ENCODE measurements at regions not wholly inside any gene's neighbourhood (a gene's known extent, or its start where the extent isn't known, plus 50 kb on each side); places are given as distances from the start of the nearest gene placed in this dataset.

DNA sequence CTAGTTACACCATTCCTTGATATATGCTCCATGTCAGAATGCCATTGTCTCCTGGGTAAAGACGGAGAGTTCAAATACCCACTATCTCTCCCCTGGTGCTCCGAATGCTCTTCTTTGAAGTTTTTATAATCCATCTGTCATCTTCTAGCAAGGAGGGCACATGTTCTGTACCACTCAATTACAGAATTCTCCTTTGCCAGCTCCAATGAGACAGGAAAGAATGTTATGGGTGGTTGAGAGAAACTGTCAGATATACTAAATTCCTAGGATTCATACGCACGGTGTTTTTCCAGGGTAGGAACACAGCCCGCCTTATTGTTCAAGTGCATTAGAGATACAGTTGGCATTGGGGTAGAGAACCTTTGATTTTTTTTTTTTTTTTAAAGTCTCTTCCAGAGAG lies 118.0 kb upstream of the ZNF536 start:
- H3K27me3 ChIP-seq (replicated peaks in 1 of 2; ENCODE audit: control insufficient read depth in 2 of 2, insufficient read depth in 2 of 2, low read length in 1 of 2), result no peaks in the 10 kb centered on the region; a peak in 2 of 4 replicates
- no peaks in the 10 kb centered on the region for H3K36me3 ChIP-seq (ENCODE audit: control insufficient read depth in 2 of 2, insufficient read depth in 2 of 2, low read length in 1 of 2)
- H3K27ac ChIP-seq (ENCODE audit: control insufficient read depth, insufficient read depth), result no peak overlapping the region
- no TSS peak for BruUV-seq (replicated peaks)
- WGBS (ENCODE audit: insufficient coverage, insufficient replicate concordance, low lambda C conversion rate, missing lambda C conversion rate), result 47% methylated on average over 5 of the region's 5 CpGs
- no peaks in the 10 kb centered on the region for H4K20me1 ChIP-seq (ENCODE audit: control insufficient read depth, insufficient read depth)
- SMC1A ChIA-PET (ENCODE audit: uncharacterized antibody, unreplicated experiment), result no interaction called here
- TF ChIP-seq, protein P1, sequence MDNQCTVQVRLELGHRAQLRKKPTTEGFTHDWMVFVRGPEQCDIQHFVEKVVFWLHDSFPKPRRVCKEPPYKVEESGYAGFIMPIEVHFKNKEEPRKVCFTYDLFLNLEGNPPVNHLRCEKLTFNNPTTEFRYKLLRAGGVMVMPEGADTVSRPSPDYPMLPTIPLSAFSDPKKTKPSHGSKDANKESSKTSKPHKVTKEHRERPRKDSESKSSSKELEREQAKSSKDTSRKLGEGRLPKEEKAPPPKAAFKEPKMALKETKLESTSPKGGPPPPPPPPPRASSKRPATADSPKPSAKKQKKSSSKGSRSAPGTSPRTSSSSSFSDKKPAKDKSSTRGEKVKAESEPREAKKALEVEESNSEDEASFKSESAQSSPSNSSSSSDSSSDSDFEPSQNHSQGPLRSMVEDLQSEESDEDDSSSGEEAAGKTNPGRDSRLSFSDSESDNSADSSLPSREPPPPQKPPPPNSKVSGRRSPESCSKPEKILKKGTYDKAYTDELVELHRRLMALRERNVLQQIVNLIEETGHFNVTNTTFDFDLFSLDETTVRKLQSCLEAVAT (IDR thresholded peaks at IDR 0.05), result no peak
- TF ChIP-seq, protein P2, sequence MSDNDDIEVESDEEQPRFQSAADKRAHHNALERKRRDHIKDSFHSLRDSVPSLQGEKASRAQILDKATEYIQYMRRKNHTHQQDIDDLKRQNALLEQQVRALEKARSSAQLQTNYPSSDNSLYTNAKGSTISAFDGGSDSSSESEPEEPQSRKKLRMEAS (IDR thresholded peaks at IDR 0.05; ENCODE audit: low read depth, low read length), result no peak
- TF ChIP-seq ZNF274 (IDR thresholded peaks at IDR 0.05; ENCODE audit: insufficient read depth, insufficient read length), result no peak
- TF ChIP-seq, protein P3, sequence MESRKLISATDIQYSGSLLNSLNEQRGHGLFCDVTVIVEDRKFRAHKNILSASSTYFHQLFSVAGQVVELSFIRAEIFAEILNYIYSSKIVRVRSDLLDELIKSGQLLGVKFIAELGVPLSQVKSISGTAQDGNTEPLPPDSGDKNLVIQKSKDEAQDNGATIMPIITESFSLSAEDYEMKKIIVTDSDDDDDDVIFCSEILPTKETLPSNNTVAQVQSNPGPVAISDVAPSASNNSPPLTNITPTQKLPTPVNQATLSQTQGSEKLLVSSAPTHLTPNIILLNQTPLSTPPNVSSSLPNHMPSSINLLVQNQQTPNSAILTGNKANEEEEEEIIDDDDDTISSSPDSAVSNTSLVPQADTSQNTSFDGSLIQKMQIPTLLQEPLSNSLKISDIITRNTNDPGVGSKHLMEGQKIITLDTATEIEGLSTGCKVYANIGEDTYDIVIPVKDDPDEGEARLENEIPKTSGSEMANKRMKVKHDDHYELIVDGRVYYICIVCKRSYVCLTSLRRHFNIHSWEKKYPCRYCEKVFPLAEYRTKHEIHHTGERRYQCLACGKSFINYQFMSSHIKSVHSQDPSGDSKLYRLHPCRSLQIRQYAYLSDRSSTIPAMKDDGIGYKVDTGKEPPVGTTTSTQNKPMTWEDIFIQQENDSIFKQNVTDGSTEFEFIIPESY (IDR thresholded peaks at IDR 0.05), result no peak
- TF ChIP-seq CBFB (IDR thresholded peaks at IDR 0.05; ENCODE audit: low read depth), result no peak
- no peak for TF ChIP-seq STAT1 (conservative IDR thresholded peaks at IDR 0.05)
- no peak for TF ChIP-seq ZNF207 (IDR thresholded peaks at IDR 0.05; ENCODE audit: borderline replicate concordance)
- no peak for TF ChIP-seq SRF (IDR thresholded peaks at IDR 0.05; ENCODE audit: low read depth in 2 of 2, low read length in 2 of 2)
- no peak for TF ChIP-seq POLR2A (IDR thresholded peaks at IDR 0.05; ENCODE audit: low read depth, low read length)
- no peak for TF ChIP-seq HDGF (IDR thresholded peaks at IDR 0.05)
- TF ChIP-seq, protein P4, sequence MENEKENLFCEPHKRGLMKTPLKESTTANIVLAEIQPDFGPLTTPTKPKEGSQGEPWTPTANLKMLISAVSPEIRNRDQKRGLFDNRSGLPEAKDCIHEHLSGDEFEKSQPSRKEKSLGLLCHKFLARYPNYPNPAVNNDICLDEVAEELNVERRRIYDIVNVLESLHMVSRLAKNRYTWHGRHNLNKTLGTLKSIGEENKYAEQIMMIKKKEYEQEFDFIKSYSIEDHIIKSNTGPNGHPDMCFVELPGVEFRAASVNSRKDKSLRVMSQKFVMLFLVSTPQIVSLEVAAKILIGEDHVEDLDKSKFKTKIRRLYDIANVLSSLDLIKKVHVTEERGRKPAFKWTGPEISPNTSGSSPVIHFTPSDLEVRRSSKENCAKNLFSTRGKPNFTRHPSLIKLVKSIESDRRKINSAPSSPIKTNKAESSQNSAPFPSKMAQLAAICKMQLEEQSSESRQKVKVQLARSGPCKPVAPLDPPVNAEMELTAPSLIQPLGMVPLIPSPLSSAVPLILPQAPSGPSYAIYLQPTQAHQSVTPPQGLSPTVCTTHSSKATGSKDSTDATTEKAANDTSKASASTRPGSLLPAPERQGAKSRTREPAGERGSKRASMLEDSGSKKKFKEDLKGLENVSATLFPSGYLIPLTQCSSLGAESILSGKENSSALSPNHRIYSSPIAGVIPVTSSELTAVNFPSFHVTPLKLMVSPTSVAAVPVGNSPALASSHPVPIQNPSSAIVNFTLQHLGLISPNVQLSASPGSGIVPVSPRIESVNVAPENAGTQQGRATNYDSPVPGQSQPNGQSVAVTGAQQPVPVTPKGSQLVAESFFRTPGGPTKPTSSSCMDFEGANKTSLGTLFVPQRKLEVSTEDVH (IDR thresholded peaks at IDR 0.05; ENCODE audit: low read depth, partially characterized antibody), result no peak
- TF ChIP-seq CREB1 (IDR thresholded peaks at IDR 0.05; ENCODE audit: low read depth), result no peak
- TF ChIP-seq TCF3 (IDR thresholded peaks at IDR 0.05; ENCODE audit: borderline replicate concordance, insufficient read depth, low read depth, low read length), result no peak
- TF ChIP-seq RUNX3 (IDR thresholded peaks at IDR 0.05; ENCODE audit: low read length), result no peak
- no peak for TF ChIP-seq NFYA (IDR thresholded peaks at IDR 0.05; ENCODE audit: borderline replicate concordance, low read depth, low read length)
- RAD21 ChIA-PET (ENCODE audit: unreplicated experiment), result no interaction called here
- H3K4me2 ChIP-seq (ENCODE audit: control insufficient read depth, insufficient read depth), result no peak overlapping the region
- no peaks in the 10 kb centered on the region for H3K9me3 ChIP-seq (replicated peaks; ENCODE audit: control insufficient read depth, insufficient read depth, low read length)
- in situ Hi-C loops (cut with MboI), result no loop called here
- no peak overlapping the region for H3K9ac ChIP-seq (ENCODE audit: control insufficient read depth, insufficient read depth, low read length)
- no peak overlapping the region for H2AFZ ChIP-seq (ENCODE audit: control insufficient read depth, low read depth, low read length)
- H3K4me1 ChIP-seq (ENCODE audit: control insufficient read depth, insufficient read depth, low read length), result no peaks in the 10 kb centered on the region
- ATAC-seq (no peak), FAIRE-seq (no peak), DNase-seq (ENCODE audit: low read depth, low spot score) (no peak)
- H3K4me3 ChIP-seq, result no peak overlapping the region
- intact Hi-C loops (cut with micrococcal nuclease; ENCODE audit: unreplicated experiment), result no loop called here
- CTCF ChIA-PET, result no interaction called here
- H3K79me2 ChIP-seq (ENCODE audit: control insufficient read depth, insufficient read depth, low read length), result no peaks in the 10 kb centered on the region
- POLR2A ChIA-PET, result interaction anchor here (0.7 kb wide), 1 partner anchor 193 kb away, joined by 6 read pairs; no protein-coding TSS in a partner anchor
